ENCODE measurements at regions not wholly inside any gene's neighbourhood (a gene's known extent, or its start where the extent isn't known, plus 50 kb on each side); places are given as distances from the start of the nearest gene placed in this dataset.

GRCh38 chrX:84611843-84612636 lies 109.8 kb upstream of the HDX start:
- H3K4me3 ChIP-seq = no peak overlapping the region
- no peak for TF ChIP-seq CTCF (IDR thresholded peaks at IDR 0.05)
- H3K27ac ChIP-seq = no peak overlapping the region
- DNase-seq (ENCODE audit: low spot score) = no peak

GRCh38 chrX:84634201-84634782 lies 132.0 kb upstream of the HDX start:
- Histone ChIP-seq H3K27ac (no peak overlapping the region), H3K4me3 (no peak overlapping the region)
- no peak for DNase-seq (ENCODE audit: low spot score)
- no peak for TF ChIP-seq CTCF (IDR thresholded peaks at IDR 0.05)

- no peak for DNase-seq (ENCODE audit: low spot score)
- TF ChIP-seq CTCF (IDR thresholded peaks at IDR 0.05) = no peak
- no peak overlapping the region for H3K4me3 ChIP-seq
- no peak overlapping the region for H3K27ac ChIP-seq
Measured at GRCh38 chrX:84666086-84666485, 163.8 kb upstream of the HDX start.

- no peak for DNase-seq (ENCODE audit: low spot score)
- H3K27ac ChIP-seq = no peak overlapping the region
- TF ChIP-seq CTCF (IDR thresholded peaks at IDR 0.05) = no peak
- H3K4me3 ChIP-seq = no peak overlapping the region
Measured at GRCh38 chrX:84690228-84690627, 188.0 kb upstream of the HDX start.

- Histone ChIP-seq H3K27ac (no peak overlapping the region), H3K4me3 (no peak overlapping the region)
- DNase-seq (ENCODE audit: low spot score) = no peak
- TF ChIP-seq CTCF (IDR thresholded peaks at IDR 0.05) = no peak
Measured at GRCh38 chrX:84709987-84710386, 207.7 kb upstream of the HDX start.

GRCh38 chrX:84710611-84711010 lies 208.4 kb upstream of the HDX start:
- no peak for TF ChIP-seq CTCF (IDR thresholded peaks at IDR 0.05)
- Histone ChIP-seq H3K27ac (no peak overlapping the region), H3K4me3 (no peak overlapping the region)
- no peak for DNase-seq (ENCODE audit: low spot score)

- DNase-seq (ENCODE audit: low spot score) = no peak
- TF ChIP-seq CTCF (IDR thresholded peaks at IDR 0.05) = no peak
- H3K27ac ChIP-seq = no peak overlapping the region
- H3K4me3 ChIP-seq = no peak overlapping the region
Measured at GRCh38 chrX:84712621-84713020, 210.4 kb upstream of the HDX start.
